ENCODE measurements at regions not wholly inside any gene's neighbourhood (a gene's known extent, or its start where the extent isn't known, plus 50 kb on each side); places are given as distances from the start of the nearest gene placed in this dataset.
A peak's percentile ranks its signal among the peaks of the same experiment; 100 is the strongest.

DNA sequence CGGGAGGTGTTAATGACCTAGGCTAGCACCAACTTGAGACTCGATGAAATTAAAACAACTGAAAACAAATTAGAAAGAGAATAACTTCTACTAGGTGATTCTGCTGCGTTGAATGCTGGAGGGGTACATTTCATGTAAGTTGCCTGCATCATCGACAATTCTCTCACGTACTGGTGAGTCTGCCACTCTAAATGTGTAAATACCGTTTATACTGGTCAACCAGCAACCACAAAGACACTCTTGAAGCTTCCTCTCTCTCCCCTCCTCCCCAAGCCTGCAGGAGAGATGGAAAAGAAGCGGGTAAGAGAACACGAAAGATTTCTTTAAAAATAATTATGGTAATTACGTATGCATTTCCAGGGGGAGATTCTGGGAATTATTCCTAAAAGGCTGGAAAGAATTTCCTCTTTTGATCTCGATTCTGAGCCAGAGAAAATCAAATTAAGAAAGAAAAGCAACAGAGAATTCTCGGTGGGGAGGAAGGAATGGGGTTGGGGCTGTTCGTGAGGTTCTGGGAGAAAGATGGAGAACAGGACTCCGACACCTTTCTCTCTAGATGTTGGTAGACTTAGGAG, 68.6 kb upstream of the MRTFB start:
- peak overlapping the region; percentile 65; the same call in 1 of the 2 replicates for H3K27ac ChIP-seq
- ChIA-PET POLR2A (ENCODE audit: low non-redundant PET) (no interaction called here), CTCF (no interaction called here)
- TF ChIP-seq, protein P1, sequence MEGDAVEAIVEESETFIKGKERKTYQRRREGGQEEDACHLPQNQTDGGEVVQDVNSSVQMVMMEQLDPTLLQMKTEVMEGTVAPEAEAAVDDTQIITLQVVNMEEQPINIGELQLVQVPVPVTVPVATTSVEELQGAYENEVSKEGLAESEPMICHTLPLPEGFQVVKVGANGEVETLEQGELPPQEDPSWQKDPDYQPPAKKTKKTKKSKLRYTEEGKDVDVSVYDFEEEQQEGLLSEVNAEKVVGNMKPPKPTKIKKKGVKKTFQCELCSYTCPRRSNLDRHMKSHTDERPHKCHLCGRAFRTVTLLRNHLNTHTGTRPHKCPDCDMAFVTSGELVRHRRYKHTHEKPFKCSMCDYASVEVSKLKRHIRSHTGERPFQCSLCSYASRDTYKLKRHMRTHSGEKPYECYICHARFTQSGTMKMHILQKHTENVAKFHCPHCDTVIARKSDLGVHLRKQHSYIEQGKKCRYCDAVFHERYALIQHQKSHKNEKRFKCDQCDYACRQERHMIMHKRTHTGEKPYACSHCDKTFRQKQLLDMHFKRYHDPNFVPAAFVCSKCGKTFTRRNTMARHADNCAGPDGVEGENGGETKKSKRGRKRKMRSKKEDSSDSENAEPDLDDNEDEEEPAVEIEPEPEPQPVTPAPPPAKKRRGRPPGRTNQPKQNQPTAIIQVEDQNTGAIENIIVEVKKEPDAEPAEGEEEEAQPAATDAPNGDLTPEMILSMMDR (conservative IDR thresholded peaks at IDR 0.05; ENCODE audit: low read depth): no peak
- DNase-seq (ENCODE audit: low spot score): no peak

DNA sequence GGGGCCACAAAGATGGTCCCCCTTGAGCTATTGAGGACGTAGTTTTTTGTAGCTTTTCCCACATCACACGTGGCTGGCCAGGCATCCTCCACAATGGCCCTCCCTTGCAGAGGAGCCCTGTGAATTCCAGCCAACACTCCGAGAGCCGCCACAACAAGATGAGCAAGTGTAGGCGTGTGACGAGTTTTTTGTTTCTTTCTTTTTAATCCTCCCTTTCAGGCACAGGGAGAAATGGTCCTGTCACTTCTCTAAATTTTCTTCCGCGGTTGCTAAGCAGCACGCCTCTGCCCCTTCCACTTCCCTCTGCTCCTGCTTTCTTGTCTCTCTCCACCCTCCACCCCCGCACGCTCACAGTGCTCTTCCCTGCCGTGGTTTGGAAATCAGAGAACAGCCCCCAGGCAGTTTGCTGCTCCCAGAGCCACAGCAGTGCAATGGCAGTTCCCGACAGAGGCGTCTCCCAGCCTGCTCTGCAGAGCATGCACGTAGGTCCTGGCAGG, 68.0 kb upstream of the MRTFB start:
- CTCF ChIA-PET: no interaction called here
- POLR2A ChIA-PET (ENCODE audit: low non-redundant PET): no interaction called here
- TF ChIP-seq, protein P1 (conservative IDR thresholded peaks at IDR 0.05; ENCODE audit: low read depth): no peak
- H3K27ac ChIP-seq: peak overlapping the region; percentile 65
- DNase-seq (ENCODE audit: low spot score): peak; percentile 75

DNA sequence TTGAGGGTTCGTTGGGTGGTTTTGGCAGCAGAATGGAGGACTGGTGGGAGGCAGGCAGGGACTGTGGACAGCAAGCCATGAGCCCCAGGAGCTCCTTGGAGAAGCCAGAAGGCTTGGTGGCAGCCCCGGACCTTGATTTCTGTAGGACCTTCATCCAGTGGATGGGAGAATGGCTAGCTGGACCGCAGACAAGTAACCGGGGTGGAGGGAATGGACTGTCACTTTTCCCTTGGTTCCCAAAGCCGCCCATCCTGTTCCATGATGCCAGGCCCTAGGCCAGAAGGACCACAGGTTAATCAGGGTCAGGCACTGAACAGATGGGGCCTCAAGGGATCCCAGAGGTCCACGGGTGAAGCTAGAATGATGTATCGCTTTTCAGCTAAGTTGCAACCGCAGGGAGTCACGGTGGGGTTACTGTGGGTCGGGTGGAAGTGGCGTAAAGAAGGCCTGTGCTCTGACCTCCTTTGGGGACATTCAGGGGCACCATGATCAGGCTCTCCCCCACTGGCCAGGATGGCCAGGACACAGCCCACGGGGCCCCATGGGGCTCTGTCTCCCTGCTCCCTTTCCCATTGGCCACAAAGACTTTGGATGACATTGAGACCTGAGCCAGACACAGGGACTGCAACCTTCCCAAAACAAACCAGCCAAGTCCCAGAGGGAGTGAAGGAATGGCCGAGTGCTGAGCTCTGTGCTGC, 66.9 kb upstream of the MRTFB start:
- ChIA-PET CTCF (interaction anchor here (0.6 to 0.9 kb wide), 4 partner anchors 10 to 446 kb away, joined by 3 to 6 read pairs (median 3); no protein-coding TSS in a partner anchor), POLR2A (ENCODE audit: low non-redundant PET) (no interaction called here)
- DNase-seq (ENCODE audit: low spot score): no peak
- H3K27ac ChIP-seq: peak overlapping the region; percentile 65
- TF ChIP-seq, protein P1 (conservative IDR thresholded peaks at IDR 0.05; ENCODE audit: low read depth): no peak

DNA sequence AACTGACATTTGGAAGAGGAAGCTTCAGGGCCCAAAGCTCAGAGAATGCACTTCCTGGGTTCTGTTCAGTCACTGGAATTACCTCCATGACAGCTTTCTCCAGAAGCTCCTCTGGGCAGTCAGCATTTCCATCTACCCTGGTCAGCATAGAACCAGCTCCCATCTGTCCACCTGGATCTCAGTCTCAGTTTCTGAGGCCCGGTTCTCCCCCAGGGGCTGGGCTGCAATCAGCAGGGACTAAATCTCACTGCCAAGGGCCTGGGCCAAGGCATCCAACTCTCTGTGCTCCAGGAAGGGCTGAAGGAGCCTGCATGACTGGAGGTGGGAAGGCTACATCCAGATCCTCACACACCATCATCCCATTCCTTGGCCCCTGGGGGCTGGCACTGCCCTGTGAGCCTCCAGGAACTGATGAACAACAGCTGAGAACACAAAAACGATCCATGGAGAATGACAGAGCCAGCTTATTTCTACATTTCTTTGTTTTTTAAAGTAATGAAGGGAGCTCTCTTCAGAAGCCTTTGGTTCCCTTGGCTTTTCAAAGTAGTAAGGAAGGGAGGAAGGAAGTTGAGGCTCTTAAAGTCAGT, 66.3 kb upstream of the MRTFB start:
- ChIA-PET CTCF (interaction anchor here (0.7 kb wide), 1 partner anchor 447 kb away, joined by 3 read pairs; no protein-coding TSS in a partner anchor), POLR2A (ENCODE audit: low non-redundant PET) (no interaction called here)
- DNase-seq (ENCODE audit: low spot score): no peak
- TF ChIP-seq, protein P1 (conservative IDR thresholded peaks at IDR 0.05; ENCODE audit: low read depth): no peak
- no peak overlapping the region for H3K27ac ChIP-seq

DNA sequence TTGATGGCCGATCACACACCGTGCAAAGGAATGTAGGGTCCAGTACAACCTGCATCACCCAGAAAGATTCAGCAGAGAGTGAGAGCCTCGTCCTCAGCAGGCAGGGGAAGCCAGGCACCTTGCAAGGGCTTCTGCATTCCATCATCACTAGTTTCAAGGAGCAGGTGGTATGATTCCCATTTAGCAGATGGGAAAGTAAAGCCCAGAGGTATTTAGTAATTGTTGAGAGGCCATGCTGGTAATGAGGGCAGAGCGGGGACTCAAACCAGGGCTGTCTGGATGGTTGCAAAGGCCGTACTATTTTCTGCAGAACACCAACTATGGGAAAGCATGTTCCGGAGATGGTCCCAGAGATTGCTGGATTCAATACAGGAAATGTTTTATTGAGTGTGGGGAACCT, 65.8 kb upstream of the MRTFB start:
- CTCF ChIA-PET: interaction anchor here (0.7 kb wide), 1 partner anchor 16 kb away, joined by 4 read pairs; no protein-coding TSS in a partner anchor
- H3K27ac ChIP-seq: no peak overlapping the region
- POLR2A ChIA-PET (ENCODE audit: low non-redundant PET): no interaction called here
- TF ChIP-seq, protein P1 (conservative IDR thresholded peaks at IDR 0.05; ENCODE audit: low read depth): no peak
- no peak for DNase-seq (ENCODE audit: low spot score)

DNA sequence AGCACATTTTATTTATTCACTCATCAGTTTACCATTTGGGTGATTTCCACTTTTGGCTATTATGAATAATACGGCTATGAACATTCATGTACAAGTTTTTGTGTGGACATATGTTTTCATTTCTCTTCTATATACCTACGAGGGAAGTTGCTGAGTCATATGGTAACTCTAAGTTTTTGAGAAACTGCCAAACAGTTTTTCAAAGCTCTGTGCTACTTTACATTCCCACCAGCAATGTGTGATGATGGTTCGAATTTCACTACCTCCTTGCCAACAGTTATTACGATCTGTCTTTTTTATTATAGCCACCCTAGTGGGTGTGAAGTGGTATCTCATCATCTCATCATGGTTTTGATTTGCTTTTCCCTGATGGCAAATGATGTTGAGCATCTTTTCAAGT, 63.7 kb upstream of the MRTFB start:
- TF ChIP-seq, protein P1 (conservative IDR thresholded peaks at IDR 0.05; ENCODE audit: low read depth): no peak
- no peak for DNase-seq (ENCODE audit: low spot score)
- no peak overlapping the region for H3K27ac ChIP-seq
- POLR2A ChIA-PET (ENCODE audit: low non-redundant PET): no interaction called here
- CTCF ChIA-PET: no interaction called here
